ENCODE measurements at regions not wholly inside any gene's neighbourhood (a gene's known extent, or its start where the extent isn't known, plus 50 kb on each side); places are given as distances from the start of the nearest gene placed in this dataset.
A peak's percentile ranks its signal among the peaks of the same experiment; 100 is the strongest.

DNA sequence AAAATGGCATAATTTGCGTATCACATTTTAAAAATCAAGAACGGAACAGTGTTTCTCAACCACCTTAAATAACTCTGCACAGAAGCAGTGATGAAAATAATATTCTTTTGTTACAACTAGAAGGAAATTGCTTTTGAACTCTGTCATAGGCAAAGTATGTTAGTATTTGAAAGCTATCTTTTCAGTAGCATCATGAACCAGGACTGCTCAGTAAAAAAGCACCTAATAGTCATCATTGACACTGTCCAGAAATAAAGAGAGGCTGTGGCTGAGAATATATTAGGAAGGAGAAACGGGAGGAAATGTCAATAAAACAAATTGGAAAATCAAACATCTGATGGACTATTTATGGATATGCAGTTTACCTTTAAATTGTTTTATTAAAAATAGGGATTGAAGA is 237.2 kb upstream of the AKR1E2 start:
- no peak for DNase-seq (ENCODE audit: low read depth in 2 of 2)

DNA sequence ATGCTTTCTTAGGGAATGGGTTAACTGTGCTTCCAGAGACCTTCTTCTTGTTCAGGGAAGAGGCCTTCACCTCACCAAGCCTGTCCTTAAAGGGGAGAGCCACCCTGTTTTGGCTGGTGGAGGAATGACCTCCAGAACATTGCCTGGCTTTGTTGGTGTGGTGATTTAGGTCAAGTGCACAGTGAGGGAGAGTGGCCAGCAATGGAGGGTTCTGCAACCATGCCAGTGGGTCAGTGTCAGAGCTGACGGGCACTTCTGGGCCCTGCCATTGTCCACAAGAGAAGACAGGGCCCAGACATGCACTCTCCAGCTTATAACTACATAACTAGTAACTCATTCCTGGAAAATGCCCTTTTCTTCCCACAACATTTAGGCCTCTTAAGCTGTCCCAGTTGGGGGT is 238.5 kb upstream of the AKR1E2 start:
- DNase-seq (ENCODE audit: low read depth in 2 of 2) = no peak

DNA sequence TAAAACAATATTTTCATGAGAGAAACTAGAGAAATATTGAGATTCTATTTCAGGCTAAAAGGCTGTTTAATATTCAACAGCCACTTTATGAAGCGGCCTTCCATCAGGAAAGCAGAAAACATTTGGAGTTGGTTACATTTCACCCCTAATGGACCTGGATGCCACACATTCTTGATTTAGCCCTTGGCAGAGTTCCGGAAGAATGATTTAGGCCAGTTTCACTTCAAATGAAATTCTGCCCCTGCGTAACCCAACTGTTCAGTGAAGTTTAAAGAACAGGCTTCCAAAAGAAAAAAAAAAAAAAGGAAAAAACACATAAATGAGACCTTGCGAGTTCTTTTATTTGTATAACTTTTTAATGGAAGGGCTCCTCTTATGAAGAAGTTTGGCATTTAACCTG is 239.2 kb upstream of the AKR1E2 start:
- no peak for DNase-seq (ENCODE audit: low read depth in 2 of 2)

DNA sequence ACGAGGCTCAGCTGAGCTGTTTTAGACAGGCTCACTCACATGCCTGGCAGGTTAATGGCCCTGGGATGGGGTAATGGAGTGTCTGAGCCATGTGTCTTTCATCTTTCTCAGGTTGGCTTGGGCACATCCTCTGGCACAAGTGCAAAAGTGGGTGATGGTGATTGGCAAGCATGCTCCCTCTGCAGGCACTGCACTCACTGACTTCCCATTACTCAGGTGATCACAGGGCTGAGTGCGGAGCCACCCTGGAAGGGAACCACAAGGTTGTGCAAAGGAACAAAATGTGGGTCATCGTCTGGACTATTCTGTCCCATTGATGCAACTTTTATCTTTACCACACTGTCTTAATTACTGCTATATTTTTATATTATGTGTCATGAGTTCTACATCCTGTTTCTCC is 244.1 kb upstream of the AKR1E2 start:
- DNase-seq (ENCODE audit: low read depth in 2 of 2) = no peak

DNA sequence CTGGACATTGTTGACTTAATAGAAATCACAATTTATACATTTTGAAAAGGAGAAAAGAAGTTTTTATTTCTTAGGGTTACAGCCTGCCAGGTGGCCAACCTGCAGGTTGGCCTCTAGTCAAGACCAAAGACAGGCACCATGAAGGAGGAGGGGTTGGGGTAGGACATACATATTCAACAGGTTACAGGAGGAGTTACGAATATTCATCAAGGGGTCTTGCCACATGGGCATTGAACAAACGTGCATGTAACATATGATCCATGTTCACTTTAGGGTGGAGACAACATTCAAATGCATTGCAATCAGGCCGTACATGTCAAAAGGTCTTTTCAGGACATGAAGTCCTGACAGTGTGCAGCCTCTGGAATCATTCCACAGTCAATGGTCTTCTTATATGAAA is 246.2 kb upstream of the AKR1E2 start:
- DNase-seq (ENCODE audit: low read depth in 2 of 2) = no peak

DNA sequence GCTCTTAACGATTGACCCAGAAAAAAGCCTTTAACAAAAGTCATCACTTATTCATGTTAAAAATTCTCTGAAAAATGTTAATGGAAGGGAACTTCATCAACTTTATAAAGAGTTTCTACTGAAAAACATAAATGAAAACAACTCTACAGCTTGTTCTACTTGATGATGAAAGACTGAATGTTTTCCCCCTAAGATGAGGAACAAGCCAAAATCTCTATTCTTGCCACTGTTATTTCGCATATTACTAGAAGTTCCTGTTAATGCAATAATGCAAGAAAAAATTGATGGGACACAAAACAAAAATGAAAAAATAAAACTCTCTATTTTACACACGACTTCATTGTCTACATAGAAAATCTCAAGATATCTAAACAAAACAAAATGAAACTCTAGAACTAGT is 249.8 kb upstream of the AKR1E2 start:
- no peak for DNase-seq (ENCODE audit: low read depth in 2 of 2)

DNA sequence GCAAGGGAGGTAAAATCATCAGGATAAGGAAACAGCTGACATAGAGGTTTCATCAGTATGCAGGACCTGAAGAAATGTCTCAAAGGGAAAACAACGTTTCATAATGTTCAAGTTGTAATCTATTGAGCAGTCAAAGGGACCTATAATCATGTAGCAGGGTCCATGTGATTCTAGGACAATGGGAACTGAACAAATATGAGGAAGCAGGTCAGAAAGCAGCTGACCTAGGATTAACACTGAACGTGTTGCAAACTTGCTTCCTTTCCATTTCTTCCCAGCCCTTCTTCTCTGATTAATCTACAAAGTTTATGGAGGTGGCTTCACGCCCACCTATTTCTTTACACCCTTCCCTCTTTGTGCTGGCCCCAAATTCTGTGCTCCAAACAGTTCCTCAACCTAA is 256.9 kb upstream of the AKR1E2 start:
- DNase-seq (ENCODE audit: low read depth in 2 of 2) = no peak

DNA sequence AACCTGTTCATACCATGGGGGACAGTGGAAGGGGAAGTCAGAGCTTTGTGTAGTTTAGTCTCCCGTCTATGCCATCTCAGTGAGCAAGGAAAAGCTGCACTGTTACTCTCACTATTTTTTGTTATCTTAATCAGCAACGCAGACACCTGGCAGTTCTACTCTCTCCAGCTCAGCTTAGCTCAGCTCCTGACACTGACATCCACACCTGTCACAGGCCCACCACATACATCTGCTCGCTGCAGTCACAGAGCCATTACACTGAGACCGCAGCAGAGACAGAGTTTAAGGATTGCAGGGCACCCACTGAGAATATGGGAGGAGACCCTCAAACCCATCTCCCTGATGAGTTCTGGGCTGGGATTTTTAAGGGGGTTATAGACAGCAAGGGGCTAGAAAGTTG is 257.3 kb upstream of the AKR1E2 start:
- no peak for DNase-seq (ENCODE audit: low read depth in 2 of 2)

DNA sequence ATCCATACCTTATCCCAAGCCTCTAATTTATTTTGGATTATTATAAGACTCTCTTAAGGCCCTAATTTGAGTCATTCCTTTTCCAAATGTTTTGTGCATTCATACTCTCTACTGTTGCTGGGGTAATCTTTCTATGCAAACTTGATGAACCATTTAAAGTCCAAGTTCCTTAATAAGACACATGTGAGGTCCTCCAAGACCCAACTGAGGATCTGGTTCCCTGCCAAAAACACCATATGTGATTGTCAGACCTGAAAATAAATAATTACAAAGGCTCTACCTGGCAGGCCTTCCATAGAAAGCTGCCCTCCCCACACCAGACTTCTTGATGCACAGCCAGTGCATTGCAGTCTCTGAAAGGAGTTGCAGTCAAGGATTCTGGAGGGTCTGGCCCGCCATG is 257.9 kb upstream of the AKR1E2 start:
- no peak for DNase-seq (ENCODE audit: low read depth in 2 of 2)

DNA sequence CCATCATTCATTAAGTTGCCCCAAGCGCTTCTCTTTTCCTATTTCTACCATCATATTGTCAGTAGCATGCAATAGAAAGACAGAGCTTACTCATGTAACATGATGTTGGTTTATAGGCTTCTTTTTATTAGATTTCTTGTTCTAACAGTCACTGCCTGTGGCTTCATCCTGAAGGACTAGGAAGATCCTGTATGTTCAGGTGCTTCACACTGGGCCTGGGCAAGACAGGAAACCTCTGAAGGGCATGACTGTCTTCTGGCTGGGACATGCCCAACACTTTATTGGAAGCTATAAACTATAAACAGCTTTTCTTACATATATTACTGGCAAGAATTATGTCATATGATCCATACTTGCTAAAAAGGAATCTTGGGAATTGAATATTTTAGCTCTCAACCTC is 258.4 kb upstream of the AKR1E2 start:
- DNase-seq (ENCODE audit: low read depth in 2 of 2) = no peak

DNA sequence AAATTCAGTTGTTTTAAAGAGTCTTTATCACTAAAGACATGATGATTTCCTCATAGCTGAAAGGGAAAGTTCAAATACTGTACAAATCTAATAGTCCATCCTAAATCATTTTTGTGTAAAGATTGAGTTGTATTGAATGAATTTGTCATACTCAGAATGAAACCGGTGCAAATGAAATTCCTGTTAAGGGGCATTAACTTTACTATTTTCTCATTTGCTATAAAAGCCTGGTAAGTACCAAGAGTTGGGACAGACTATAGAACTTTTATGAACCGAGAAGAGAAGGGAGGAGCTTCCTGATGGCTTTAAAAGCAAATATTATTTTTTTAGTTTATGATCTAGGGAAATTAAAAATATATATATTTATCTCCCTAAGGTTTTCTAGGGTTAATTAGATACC is 260.0 kb upstream of the AKR1E2 start:
- no peak for DNase-seq (ENCODE audit: low read depth in 2 of 2)

DNA sequence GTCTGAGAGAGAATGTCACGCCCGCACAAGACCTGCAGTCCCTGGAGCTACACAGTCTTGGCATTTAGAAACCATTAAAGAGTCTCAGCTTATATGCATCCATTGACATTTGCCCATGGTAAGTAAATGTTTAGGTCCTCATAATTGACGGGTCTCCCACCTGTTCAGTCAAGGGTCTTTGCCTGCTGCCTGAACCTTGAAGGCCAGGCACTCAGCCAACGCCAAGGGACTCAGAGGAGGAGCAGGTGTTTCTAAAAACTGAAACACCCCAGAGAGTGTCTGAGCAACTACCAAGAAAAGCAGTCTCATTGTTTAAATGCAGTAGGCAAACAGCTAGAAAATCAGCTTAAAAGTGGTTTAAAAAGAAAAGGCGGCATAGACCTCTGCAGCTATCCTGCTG is 264.7 kb upstream of the AKR1E2 start:
- no peak for DNase-seq (ENCODE audit: low read depth in 2 of 2)

DNA sequence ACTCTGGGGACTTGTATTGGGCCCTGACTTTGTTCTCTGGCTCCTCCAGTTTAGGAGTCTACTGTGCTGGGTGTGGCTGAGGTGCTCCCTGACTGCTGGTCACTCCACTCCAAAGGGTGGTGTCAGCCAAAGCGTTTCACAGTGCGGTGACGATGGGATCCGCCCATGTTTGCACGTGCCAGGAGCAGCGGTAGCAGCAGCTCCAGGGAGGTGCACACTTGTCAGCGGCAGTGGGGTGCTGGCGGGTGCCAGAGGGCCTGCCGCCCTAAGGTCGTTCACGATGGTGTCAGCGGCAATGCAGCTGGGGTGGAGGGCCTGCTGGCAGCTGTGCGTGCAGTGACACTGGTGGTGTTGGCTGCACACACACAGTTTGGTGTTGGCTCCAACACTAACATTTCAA is 268.5 kb upstream of the AKR1E2 start:
- DNase-seq (ENCODE audit: low read depth in 2 of 2) = no peak

DNA sequence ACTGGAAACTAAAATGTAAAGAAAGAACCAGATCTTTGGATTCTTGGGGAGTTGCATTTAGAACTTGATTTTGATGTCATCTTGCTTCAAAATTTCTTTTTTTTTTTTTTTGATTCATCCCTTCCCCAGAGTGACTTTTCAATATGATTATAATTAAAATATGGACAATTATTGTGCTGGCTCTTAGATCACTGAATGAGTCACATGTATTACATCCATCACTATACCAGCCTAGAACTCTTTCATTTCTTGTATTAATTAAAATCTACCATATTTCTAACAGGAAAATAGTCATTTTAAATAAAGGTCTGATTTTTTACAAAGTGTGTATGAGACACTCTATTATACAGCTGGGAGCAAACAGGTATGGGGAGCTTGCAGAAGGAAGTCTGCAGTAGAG is 269.5 kb upstream of the AKR1E2 start:
- DNase-seq (ENCODE audit: low read depth in 2 of 2) = no peak

DNA sequence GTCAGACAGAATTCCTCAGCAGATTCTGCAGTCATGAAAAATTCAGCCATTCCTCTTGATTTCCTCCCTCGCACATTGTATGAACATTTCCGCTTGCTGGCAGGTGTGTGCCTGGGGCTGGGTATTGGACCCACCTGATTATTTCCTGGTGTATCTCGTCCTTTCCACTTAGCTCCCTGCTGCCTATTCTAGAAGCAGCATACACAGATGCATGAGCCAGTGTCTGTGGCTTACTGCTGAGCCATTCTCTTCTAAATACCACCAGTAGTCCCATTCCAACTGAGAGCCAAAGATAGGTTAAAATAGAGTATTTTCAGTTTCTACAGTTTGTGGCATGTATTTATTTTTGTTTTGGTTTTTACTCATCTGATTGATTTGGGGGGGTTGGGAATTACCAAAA is 270.1 kb upstream of the AKR1E2 start:
- no peak for DNase-seq (ENCODE audit: low read depth in 2 of 2)

DNA sequence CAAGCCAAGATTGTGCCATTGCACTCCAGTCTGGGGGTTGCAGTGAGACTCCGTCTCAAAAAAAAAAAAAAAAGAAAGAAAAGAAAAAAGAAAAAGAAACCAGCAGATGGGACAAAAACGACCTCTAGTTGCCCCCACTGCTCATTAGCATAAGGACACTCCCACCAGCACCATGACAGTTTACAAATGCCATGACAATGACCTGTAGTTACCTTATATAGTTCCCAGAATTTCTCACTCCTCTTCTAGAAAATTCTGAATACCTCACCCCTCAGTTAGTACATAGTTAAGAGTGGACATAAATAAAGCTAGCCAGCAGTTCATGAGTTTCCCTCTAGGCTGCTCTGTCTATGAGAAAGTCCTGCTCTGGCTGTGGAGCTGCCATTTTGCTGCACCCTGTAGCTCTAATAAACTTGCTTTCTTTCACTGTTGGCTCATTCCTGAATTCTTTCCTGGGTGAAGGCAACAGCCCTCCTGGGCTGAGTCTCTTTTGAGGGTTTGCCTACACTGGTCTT is 276.8 kb upstream of the AKR1E2 start:
- no peak for DNase-seq (ENCODE audit: low read depth in 2 of 2)

DNA sequence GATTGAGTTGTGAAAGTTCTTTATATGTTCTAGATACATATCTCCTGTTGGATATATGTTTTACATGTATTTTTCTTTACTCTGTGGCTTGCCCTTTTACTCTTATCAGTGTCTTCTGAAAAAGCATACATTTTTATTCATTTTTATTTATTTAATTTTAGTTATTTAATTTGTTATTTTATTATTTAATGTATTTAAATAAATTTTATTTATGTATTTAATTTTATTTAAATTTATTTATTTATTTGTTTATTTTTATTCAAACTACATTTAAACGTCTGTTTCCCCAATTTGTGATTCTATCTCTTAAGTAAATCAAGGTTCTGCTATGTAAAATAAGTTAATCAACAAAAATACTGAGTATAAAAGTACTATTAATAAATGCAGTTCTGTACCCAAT is 279.1 kb upstream of the AKR1E2 start:
- no peak for DNase-seq (ENCODE audit: low read depth in 2 of 2)

DNA sequence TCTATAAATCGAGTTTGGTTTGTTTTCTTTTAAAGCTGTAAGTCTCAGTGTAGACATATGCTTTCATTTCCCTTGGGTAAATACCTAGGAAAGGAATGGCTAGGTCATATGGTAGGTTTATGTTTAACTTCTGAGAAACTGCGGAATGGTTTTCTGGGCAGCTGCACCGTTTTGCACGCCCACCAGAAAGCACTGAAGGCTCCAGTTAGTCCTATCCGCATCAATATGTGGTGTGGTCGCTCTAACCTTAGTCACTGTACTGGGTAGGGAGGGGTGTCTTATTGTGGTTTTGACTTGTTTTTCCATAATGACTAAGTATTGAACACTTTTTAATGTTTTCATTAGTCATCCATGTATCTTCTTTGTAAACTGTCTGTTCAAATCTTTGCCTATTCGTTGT is 279.5 kb upstream of the AKR1E2 start:
- DNase-seq (ENCODE audit: low read depth in 2 of 2) = peak in 1 of 2 donors; percentile 2

DNA sequence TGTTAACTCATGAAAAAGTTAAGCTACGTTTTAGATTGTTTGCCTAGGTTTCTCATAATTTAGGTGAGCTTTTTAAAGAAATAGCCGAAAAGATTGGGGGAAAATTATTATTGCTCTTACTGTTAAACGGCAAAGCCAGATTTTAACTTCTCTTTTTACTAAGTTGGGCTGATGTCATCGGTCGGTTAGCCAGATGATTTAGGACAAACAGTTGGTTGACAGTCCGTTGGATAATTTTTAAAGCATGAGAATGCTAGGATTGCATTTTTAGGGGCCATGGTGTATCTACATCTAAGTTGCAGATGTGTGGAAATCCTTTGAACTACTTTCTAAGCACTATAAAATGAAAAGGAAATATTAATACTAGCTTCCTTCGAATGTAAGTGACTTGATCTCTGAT is 280.9 kb upstream of the AKR1E2 start:
- DNase-seq (ENCODE audit: low read depth in 2 of 2) = no peak

DNA sequence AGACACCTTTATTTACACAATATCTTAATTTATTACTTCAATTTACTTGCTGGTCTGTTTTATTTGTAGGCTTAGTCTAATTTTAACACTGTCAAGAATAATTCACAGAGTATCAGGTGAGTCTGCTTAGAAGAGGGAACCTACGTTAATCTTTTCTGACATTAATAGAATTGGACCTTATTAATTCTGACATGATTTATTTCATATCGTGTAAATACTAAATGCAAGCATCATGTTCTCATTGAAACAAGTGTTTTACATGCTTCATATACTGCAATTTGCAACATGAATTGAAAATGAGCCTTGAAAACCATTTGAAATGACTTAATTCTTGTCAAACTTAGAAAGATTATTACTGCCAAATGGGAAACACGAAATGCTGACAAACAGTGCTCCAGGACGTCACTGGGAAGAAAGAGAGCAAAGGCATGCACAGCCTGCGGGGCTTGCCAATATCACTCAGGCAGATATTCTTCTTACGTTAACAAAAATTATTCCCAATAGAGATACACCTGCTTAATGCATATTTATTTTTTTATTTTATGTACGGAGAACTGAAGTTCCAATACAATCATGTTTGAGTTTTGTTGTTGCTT is 282.0 kb upstream of the AKR1E2 start:
- no peak for DNase-seq (ENCODE audit: low read depth in 2 of 2)

DNA sequence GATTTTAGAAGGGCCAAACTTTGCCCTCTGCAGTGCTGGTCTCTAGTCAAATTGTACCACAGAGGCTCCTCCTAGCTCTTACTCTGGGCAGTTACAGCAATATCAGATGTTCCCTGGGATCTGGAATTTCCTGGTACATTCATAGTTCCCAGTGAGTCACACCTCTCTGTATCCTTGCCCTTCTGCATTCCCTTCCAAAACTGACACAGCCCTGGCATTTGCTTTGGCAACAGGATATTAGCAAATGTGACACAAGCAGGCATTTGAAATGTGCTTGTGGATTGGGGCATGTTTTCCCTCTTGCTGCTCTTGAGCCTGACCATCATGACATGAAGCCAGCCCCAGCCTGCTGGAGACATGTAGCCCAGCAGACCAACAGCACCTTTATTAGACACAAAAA is 284.7 kb upstream of the AKR1E2 start:
- no peak for DNase-seq (ENCODE audit: low read depth in 2 of 2)

DNA sequence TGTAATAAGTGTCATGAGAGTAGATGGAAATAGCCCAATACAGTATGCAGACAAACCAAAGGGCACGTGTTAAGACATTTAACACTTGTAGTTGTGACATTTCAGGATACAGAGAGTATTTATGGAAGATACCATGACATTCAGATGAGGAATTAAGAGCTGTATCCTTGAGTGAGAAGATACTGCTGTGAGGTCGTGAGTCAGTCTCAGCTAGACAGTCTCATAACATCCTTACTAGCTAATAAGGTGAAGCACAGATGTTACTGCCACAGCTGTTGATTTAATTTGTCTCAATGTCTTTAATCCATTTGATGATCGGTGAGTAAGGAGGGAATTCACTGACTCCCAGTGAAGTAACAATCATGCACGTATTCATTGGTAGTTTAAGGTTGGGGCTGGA is 288.0 kb upstream of the AKR1E2 start:
- DNase-seq (ENCODE audit: low read depth in 2 of 2) = no peak

DNA sequence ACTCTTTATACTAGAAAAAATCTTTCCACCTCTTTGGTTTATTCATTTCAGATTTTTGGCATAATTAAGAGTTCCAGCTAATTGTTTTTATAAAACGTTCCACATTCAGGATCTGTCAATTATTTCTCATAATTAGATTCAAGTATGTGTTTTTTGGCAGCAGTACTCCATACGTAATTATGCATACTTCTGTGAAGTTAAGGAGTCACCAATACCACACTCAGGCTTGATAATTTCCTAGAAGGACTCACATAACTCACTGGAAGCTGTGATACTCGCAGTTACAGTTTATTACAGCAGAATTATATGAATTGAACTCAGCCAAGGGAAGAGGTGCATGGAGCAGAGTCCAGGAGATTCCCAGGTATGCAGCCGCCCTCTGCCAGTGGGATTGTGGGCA is 290.5 kb upstream of the AKR1E2 start:
- DNase-seq (ENCODE audit: low read depth in 2 of 2) = no peak

DNA sequence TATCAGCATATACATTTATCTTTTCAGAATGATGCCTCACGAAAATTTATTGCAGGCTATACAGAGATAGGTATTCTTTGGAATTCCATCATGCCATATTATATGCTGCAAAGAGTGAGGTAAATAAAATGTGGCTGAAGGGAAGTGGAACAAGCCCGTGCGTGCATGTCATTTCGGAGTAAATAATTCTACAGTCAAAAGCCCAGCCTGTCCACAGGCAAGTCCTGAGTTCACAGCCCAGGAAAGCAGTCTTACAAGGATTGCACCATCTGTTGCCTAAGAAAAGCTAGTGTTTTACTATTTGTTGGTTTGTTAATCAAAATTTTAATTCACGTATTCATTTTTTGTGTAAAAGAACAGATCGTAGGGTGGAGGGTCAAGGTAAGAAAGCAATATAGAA is 292.4 kb upstream of the AKR1E2 start:
- no peak for DNase-seq (ENCODE audit: low read depth in 2 of 2)

DNA sequence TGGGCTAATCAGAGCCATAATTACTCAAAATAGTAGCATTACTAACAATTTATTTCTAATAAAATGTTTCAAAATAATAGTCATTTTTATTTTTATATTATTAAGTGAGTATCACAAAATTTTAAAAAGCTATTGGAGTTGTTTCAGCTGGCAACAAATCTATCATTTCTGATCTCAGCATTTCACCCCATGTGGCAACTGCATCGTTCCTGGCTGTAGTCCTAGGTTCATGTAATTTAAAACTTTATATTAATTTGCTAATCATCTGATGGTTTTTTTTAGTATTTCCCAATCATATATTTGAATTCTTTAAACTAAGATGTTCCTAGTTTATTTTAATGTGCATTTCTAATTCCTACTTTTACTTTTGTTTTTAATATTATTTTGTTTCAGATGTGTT is 293.0 kb upstream of the AKR1E2 start:
- DNase-seq (ENCODE audit: low read depth in 2 of 2) = no peak

Measured in activated CD8-positive, alpha-beta memory T cell treated with anti-CD3 and anti-CD28 coated beads for 4 hours (primary cell).